GM12878 (cell line): ENCODE measurements at regions not wholly inside any gene's neighbourhood (a gene's known extent, or its start where the extent isn't known, plus 50 kb on each side); places are given as distances from the start of the nearest gene placed in this dataset.

Experiments
- ATAC-seq: fragments of 200-7000 bp; cut with Tn5 transposase; 3 replicates; pipeline ENCODE4 v1.9.1; 2020; ENCODE audit warnings: mild to moderate bottlenecking, moderate library complexity
- BruUV-seq: library from RNA; stranded (reverse); fragments of 400-500 nt; replicated peaks from 2 replicates; lab custom pipeline; 2021; lab: Mats Ljungman, UMichigan
- CTCF ChIA-PET: fragments of 300-600 bp; sonication (Branson Sonifier 250); formaldehyde crosslinking; extraction: SDS; loops from one replicate; lab custom pipeline; 2021; ENCODE audit warnings: inconsistent platforms; lab: Yijun Ruan, JAX
- POLR2A ChIA-PET: fragments of 350-600 bp; formaldehyde crosslinking; extraction: SDS; loops from one replicate; lab custom pipeline; 2021; ENCODE audit warnings: inconsistent platforms; lab: Charles Lee
- RAD21 ChIA-PET: fragments of 300-600 bp; sonication (Branson Sonifier 250); formaldehyde crosslinking; loops from one replicate; lab custom pipeline; 2023; ENCODE audit warnings: antibody characterized with exemption; ENCODE audit not compliant: unreplicated experiment; lab: Charles Lee
- SMC1A ChIA-PET: fragments of 300-600 bp; sonication (Branson Sonifier 250); formaldehyde crosslinking; loops from one replicate; lab custom pipeline; 2023; ENCODE audit not compliant: unreplicated experiment, uncharacterized antibody; lab: Charles Lee
- DNase-seq: peaks from one replicate; pipeline ENCODE4 v3.0.0-alpha.2; 2011; ENCODE audit warnings: low read depth, low spot score
- FAIRE-seq: peaks from 3 replicates; lab custom pipeline; 2011; peaks lifted over from hg19 to GRCh38; lab: Jason Lieb, UNC
- H2AFZ ChIP-seq: 2 replicates; pipeline ENCODE4 v1.6.0; 2011; ENCODE audit warnings: low read depth, low read length, control low read depth; ENCODE audit not compliant: control insufficient read depth
- H3K27ac ChIP-seq: 2 replicates; pipeline ENCODE4 v1.5.1; 2011; ENCODE audit warnings: control low read depth; ENCODE audit not compliant: control insufficient read depth, insufficient read depth
- H3K27me3 ChIP-seq, 2 experiments: replicated peaks in 1 of 2; 2 replicates each; pipeline versions ENCODE4 v1.6.0 to v1.6.1; 2011; ENCODE audit warnings: low read length in 1 of 2; ENCODE audit not compliant: control insufficient read depth in 2 of 2, insufficient read depth in 2 of 2
- H3K36me3 ChIP-seq, 2 experiments: 2 replicates each; pipeline ENCODE4 v1.5.1; 2011; ENCODE audit warnings: low read length in 1 of 2; ENCODE audit not compliant: control insufficient read depth in 2 of 2, insufficient read depth in 2 of 2
- H3K4me1 ChIP-seq: 2 replicates; pipeline ENCODE4 v1.6.1; 2011; ENCODE audit warnings: mild to moderate bottlenecking, low read length, moderate library complexity, mixed read lengths; ENCODE audit not compliant: control insufficient read depth, insufficient read depth
- H3K4me2 ChIP-seq: 2 replicates; pipeline ENCODE4 v1.6.0; 2011; ENCODE audit warnings: control low read depth; ENCODE audit not compliant: control insufficient read depth, insufficient read depth
- H3K4me3 ChIP-seq: fragments of 200-600 bp; sonication (generic); 2 replicates; pipeline ENCODE4 v1.5.1; 2016
- H3K79me2 ChIP-seq: 2 replicates; pipeline ENCODE4 v1.6.0; 2011; ENCODE audit warnings: low read length; ENCODE audit not compliant: control insufficient read depth, insufficient read depth
- H3K9ac ChIP-seq: 2 replicates; pipeline ENCODE4 v1.8.0; 2011; ENCODE audit warnings: low read length, control low read depth, mixed read lengths; ENCODE audit not compliant: control insufficient read depth, insufficient read depth
- H3K9me3 ChIP-seq: replicated peaks from 3 replicates; pipeline ENCODE4 v1.5.1; 2011; ENCODE audit warnings: mild to moderate bottlenecking, low read length; ENCODE audit not compliant: control insufficient read depth, insufficient read depth
- H4K20me1 ChIP-seq: 2 replicates; pipeline ENCODE4 v1.6.0; 2011; ENCODE audit not compliant: control insufficient read depth, insufficient read depth
- CEBPB ChIP-seq, 2 experiments: fragments of 150-350 bp in 1 of 2; IDR thresholded peaks; 2 replicates each; pipeline ENCODE4 v1.6.1; 2012 to 2014; ENCODE audit warnings: low read depth in 2 of 2, low read length in 2 of 2, borderline replicate concordance in 1 of 2, inconsistent platforms in 1 of 2
- CREB1 ChIP-seq: IDR thresholded peaks from 2 replicates; pipeline ENCODE4 v1.6.1; 2012; ENCODE audit warnings: low read depth, mild to moderate bottlenecking, inconsistent platforms
- CREM ChIP-seq: IDR thresholded peaks from 2 replicates; pipeline ENCODE4 v1.6.1; 2014; ENCODE audit warnings: antibody characterized with exemption, low read depth
- FOXM1 ChIP-seq: IDR thresholded peaks from 2 replicates; pipeline ENCODE4 v1.6.1; 2012; ENCODE audit warnings: low read depth, mild to moderate bottlenecking, inconsistent platforms, low read length, moderate library complexity
- HDAC2 ChIP-seq: fragments of 200-600 bp; sonication (generic); IDR thresholded peaks from 2 replicates; pipeline ENCODE4 v1.6.1; 2017
- JUND ChIP-seq: IDR thresholded peaks from 2 replicates; pipeline ENCODE4 v1.6.1; 2012; ENCODE audit warnings: low read depth, mild to moderate bottlenecking, low read length, improper control_type of control experiment, moderate library complexity
- MEF2B ChIP-seq: fragments of 450-650 bp; IDR thresholded peaks from 2 replicates; pipeline ENCODE4 v1.6.1; 2018; ENCODE audit warnings: mild to moderate bottlenecking, moderate library complexity; ENCODE audit not compliant: partially characterized antibody, poor library complexity, severe bottlenecking
- NFIC ChIP-seq: IDR thresholded peaks from 2 replicates; pipeline ENCODE4 v1.6.1; 2012; ENCODE audit warnings: low read depth, mild to moderate bottlenecking, inconsistent platforms, low read length, moderate library complexity
- NFYA ChIP-seq: IDR thresholded peaks from 2 replicates; pipeline ENCODE4 v1.6.1; 2011; ENCODE audit warnings: low read depth, mild to moderate bottlenecking, low read length, improper control_type of control experiment, borderline replicate concordance
- POLR2A ChIP-seq: IDR thresholded peaks from 2 replicates; pipeline ENCODE4 v1.6.1; 2011; ENCODE audit warnings: low read depth, mild to moderate bottlenecking, low read length
- RAD51 ChIP-seq: fragments of 450-650 bp; IDR thresholded peaks from 2 replicates; pipeline ENCODE4 v1.6.1; 2016; ENCODE audit warnings: moderate library complexity, mild to moderate bottlenecking, inconsistent platforms
- RUNX3 ChIP-seq: IDR thresholded peaks from 2 replicates; pipeline ENCODE4 v1.6.1; 2012; ENCODE audit warnings: low read length, inconsistent platforms
- SPI1 ChIP-seq: IDR thresholded peaks from 2 replicates; pipeline ENCODE4 v1.6.1; 2011; ENCODE audit warnings: low read depth, mild to moderate bottlenecking, low read length, moderate library complexity, borderline replicate concordance; ENCODE audit not compliant: insufficient read depth
- SUPT20H ChIP-seq: IDR thresholded peaks from 2 replicates; pipeline ENCODE4 v1.6.1; 2011; ENCODE audit warnings: low read depth, mild to moderate bottlenecking, low read length, moderate library complexity, borderline replicate concordance; ENCODE audit not compliant: control insufficient read depth
- WGBS: methylation state at CpG from one replicate; pipeline ENCODE4 v1.1.6; 2016; ENCODE audit warnings: low lambda C conversion rate; ENCODE audit not compliant: insufficient replicate concordance, insufficient coverage; ENCODE audit errors: missing lambda C conversion rate; 5-methylcytosine and 5-hydroxymethylcytosine counted together
- in situ Hi-C: fragments of 300-500 bp; cut with MboI; formaldehyde crosslinking; loops from 9 replicates; pipeline ENCODE4 v1.14.3; 2018; ENCODE audit warnings: mixed read lengths
- intact Hi-C: fragments of 100-400 bp; cut with micrococcal nuclease; formaldehyde crosslinking; loops from one replicate; pipeline ENCODE4 v1.14.2; 2022; ENCODE audit not compliant: unreplicated experiment
- TF ChIP-seq, protein P1 (sequence below): IDR thresholded peaks from 2 replicates; pipeline ENCODE4 v1.6.1; 2012; ENCODE audit warnings: mild to moderate bottlenecking, low read depth, low read length
- TF ChIP-seq, protein P2 (sequence below): fragments of 450-650 bp; IDR thresholded peaks from 2 replicates; pipeline ENCODE4 v1.6.1; 2017; ENCODE audit warnings: mild to moderate bottlenecking
- TF ChIP-seq, protein P3 (sequence below): fragments of 450-650 bp; IDR thresholded peaks from 2 replicates; pipeline ENCODE4 v1.6.1; 2016; ENCODE audit warnings: mild to moderate bottlenecking, moderate library complexity, borderline replicate concordance

GRCh38 chr9:129259375-129259774, 81.3 kb upstream of the IER5L start:
- H3K4me2 ChIP-seq: no peak overlapping the region
- H3K4me3 ChIP-seq: no peak overlapping the region
- no TSS peak for BruUV-seq
- ChIA-PET POLR2A (no interaction called here), SMC1A (no interaction called here), RAD21 (no interaction called here), CTCF (no interaction called here)
- 51% methylated on average over 7 of the region's 7 CpGs for WGBS
- no peak overlapping the region for H3K27ac ChIP-seq
- in situ Hi-C loops (no loop called here), intact Hi-C loops (no loop called here)
- no peak for ATAC-seq
- FAIRE-seq: no peak
- H3K9me3 ChIP-seq: no peaks in the 10 kb centered on the region
- H3K9ac ChIP-seq: no peak overlapping the region
- TF ChIP-seq RUNX3 (no peak), CREM (no peak), POLR2A (no peak), JUND (no peak), RAD51 (no peak), NFIC (no peak), CEBPB (IDR thresholded peaks at IDR 0.05; ENCODE audit: borderline replicate concordance in 1 of 2, low read depth in 2 of 2, low read length in 2 of 2) (no peak), HDAC2 (no peak), MEF2B (no peak), SPI1 (no peak), FOXM1 (no peak), SUPT20H (no peak), NFYA (no peak), CREB1 (no peak)
- TF ChIP-seq, protein P1, sequence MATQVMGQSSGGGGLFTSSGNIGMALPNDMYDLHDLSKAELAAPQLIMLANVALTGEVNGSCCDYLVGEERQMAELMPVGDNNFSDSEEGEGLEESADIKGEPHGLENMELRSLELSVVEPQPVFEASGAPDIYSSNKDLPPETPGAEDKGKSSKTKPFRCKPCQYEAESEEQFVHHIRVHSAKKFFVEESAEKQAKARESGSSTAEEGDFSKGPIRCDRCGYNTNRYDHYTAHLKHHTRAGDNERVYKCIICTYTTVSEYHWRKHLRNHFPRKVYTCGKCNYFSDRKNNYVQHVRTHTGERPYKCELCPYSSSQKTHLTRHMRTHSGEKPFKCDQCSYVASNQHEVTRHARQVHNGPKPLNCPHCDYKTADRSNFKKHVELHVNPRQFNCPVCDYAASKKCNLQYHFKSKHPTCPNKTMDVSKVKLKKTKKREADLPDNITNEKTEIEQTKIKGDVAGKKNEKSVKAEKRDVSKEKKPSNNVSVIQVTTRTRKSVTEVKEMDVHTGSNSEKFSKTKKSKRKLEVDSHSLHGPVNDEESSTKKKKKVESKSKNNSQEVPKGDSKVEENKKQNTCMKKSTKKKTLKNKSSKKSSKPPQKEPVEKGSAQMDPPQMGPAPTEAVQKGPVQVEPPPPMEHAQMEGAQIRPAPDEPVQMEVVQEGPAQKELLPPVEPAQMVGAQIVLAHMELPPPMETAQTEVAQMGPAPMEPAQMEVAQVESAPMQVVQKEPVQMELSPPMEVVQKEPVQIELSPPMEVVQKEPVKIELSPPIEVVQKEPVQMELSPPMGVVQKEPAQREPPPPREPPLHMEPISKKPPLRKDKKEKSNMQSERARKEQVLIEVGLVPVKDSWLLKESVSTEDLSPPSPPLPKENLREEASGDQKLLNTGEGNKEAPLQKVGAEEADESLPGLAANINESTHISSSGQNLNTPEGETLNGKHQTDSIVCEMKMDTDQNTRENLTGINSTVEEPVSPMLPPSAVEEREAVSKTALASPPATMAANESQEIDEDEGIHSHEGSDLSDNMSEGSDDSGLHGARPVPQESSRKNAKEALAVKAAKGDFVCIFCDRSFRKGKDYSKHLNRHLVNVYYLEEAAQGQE: no peak
- TF ChIP-seq, protein P2, sequence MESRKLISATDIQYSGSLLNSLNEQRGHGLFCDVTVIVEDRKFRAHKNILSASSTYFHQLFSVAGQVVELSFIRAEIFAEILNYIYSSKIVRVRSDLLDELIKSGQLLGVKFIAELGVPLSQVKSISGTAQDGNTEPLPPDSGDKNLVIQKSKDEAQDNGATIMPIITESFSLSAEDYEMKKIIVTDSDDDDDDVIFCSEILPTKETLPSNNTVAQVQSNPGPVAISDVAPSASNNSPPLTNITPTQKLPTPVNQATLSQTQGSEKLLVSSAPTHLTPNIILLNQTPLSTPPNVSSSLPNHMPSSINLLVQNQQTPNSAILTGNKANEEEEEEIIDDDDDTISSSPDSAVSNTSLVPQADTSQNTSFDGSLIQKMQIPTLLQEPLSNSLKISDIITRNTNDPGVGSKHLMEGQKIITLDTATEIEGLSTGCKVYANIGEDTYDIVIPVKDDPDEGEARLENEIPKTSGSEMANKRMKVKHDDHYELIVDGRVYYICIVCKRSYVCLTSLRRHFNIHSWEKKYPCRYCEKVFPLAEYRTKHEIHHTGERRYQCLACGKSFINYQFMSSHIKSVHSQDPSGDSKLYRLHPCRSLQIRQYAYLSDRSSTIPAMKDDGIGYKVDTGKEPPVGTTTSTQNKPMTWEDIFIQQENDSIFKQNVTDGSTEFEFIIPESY: no peak
- TF ChIP-seq, protein P3, sequence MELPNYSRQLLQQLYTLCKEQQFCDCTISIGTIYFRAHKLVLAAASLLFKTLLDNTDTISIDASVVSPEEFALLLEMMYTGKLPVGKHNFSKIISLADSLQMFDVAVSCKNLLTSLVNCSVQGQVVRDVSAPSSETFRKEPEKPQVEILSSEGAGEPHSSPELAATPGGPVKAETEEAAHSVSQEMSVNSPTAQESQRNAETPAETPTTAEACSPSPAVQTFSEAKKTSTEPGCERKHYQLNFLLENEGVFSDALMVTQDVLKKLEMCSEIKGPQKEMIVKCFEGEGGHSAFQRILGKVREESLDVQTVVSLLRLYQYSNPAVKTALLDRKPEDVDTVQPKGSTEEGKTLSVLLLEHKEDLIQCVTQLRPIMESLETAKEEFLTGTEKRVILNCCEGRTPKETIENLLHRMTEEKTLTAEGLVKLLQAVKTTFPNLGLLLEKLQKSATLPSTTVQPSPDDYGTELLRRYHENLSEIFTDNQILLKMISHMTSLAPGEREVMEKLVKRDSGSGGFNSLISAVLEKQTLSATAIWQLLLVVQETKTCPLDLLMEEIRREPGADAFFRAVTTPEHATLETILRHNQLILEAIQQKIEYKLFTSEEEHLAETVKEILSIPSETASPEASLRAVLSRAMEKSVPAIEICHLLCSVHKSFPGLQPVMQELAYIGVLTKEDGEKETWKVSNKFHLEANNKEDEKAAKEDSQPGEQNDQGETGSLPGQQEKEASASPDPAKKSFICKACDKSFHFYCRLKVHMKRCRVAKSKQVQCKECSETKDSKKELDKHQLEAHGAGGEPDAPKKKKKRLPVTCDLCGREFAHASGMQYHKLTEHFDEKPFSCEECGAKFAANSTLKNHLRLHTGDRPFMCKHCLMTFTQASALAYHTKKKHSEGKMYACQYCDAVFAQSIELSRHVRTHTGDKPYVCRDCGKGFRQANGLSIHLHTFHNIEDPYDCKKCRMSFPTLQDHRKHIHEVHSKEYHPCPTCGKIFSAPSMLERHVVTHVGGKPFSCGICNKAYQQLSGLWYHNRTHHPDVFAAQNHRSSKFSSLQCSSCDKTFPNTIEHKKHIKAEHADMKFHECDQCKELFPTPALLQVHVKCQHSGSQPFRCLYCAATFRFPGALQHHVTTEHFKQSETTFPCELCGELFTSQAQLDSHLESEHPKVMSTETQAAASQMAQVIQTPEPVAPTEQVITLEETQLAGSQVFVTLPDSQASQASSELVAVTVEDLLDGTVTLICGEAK: no peak
- H3K36me3 ChIP-seq: no peaks in the 10 kb centered on the region
- peaks cover 7% of the 10 kb centered on the region for H3K4me1 ChIP-seq
- no peaks in the 10 kb centered on the region for H4K20me1 ChIP-seq
- H3K79me2 ChIP-seq: no peaks in the 10 kb centered on the region
- H3K27me3 ChIP-seq: peaks cover 2 to 4% of the 10 kb centered on the region in 2 experiments; a peak in 3 of 4 replicates
- no peak overlapping the region for H2AFZ ChIP-seq
- no peak for DNase-seq
